GM12875 (cell line): ENCODE measurements at regions not wholly inside any gene's neighbourhood (a gene's known extent, or its start where the extent isn't known, plus 50 kb on each side); places are given as distances from the start of the nearest gene placed in this dataset.

ENCODE experiments used
- H3K4me3 ChIP-seq: one replicate; pipeline ENCODE4 v1.5.1; 2011; ENCODE audit warnings: low read depth, low read length, control low read depth
- CTCF ChIP-seq: IDR thresholded peaks from 2 replicates; pipeline ENCODE4 v1.5.1; 2011; ENCODE audit warnings: low read depth, mild to moderate bottlenecking, control low read depth, inconsistent platforms, low read length, moderate library complexity, borderline replicate concordance; ENCODE audit not compliant: insufficient read depth

DNA sequence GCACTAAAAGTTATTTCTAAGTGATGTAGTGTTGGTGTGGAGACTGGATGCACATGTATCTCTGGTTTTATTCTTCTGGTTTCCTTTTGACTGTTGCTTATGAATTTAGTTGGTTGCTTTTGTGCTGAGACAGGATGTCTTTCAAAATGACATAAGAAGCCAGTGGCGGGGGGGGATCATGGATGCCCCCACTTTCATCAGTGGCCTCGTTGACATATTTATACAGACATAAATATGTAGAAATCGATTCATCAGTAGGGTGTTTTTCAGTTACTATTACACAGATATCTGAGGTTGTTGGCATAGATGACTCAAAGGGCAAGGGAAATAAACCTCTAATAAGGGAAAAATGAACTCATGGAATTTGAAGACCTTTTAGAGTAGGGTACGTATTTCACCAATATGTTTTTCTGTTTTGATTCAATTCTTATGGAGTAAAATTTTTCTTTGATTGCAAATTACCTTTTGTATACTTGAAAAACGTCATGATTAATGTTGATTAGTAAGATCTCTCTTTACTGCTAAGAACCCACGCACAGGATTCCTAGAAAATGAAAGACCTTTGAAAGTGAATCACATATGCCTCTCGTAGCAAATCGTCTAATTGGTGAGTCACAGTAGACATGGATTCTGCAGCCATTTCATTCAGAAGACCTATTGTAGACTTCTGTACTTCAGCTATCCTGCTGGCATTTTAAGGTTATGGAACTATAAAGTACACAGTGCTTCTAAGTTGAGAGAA, 97.4 kb upstream of the RBMS3 start:
- H3K4me3 ChIP-seq, result no peak overlapping the region
- TF ChIP-seq CTCF, result no peak

GRCh38 chr3:29185706-29186105, 95.2 kb upstream of the RBMS3 start:
- TF ChIP-seq CTCF, result no peak
- H3K4me3 ChIP-seq, result no peak overlapping the region

DNA sequence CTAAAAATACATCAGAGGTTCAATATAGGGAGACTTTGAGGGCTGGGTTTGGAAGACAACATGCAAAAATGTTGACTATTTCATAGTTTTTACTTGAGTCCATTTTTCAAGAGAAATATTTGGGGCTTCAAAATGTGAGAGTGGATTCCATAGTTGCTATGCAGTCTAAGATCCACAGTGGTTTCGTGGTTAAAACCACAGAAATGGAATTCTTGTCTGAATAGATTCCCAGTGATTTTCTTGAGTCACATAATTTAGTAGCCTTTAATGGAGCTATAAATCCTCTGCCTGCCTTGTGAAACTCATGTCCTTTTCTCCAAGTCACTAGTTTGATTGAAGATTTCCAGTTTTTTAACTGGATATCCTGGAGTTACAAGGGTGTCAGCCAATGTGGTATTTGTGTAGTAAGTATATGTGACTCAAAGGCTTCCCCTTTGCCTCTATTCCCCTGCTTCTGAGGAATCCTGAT, 94.7 kb upstream of the RBMS3 start:
- TF ChIP-seq CTCF, result no peak
- no peak overlapping the region for H3K4me3 ChIP-seq

GRCh38 chr3:29186982-29187725, 93.7 kb upstream of the RBMS3 start:
- TF ChIP-seq CTCF, result no peak
- no peak overlapping the region for H3K4me3 ChIP-seq

GRCh38 chr3:29189328-29189727, 91.5 kb upstream of the RBMS3 start:
- H3K4me3 ChIP-seq, result no peak overlapping the region
- no peak for TF ChIP-seq CTCF

DNA sequence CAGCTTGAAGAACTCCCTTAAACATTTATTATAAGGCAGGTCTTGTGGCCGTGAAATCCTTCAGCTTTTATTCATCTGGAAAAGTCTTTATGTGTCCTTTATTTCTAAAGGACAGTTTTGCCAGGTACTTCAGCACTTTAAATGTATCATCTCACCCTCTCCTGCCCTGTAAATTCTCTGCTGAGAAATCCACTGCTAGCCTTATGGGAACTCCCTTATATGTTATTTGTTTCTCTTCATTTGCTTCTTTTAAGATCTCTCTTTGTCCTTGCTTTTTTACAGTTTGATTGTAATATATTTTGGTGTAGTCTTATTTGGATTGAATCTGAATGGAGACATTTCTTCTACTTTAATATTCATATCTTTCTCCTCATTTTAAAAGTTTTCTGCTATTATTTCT, 86.7 kb upstream of the RBMS3 start:
- no peak overlapping the region for H3K4me3 ChIP-seq
- TF ChIP-seq CTCF, result no peak

- H3K4me3 ChIP-seq, result no peak overlapping the region
- TF ChIP-seq CTCF, result no peak
Measured at GRCh38 chr3:29195056-29195455, 85.8 kb upstream of the RBMS3 start.
